LNCaP clone FGC (cell line): ENCODE measurements at regions not wholly inside any gene's neighbourhood (a gene's known extent, or its start where the extent isn't known, plus 50 kb on each side); places are given as distances from the start of the nearest gene placed in this dataset.
"Not testable (repeated sequence)": the region's sequence is repeated elsewhere in the genome, so short reads cannot be mapped to it uniquely, and the experiment has no call there.

ENCODE experiments used
- DNase-seq: peaks from one replicate; pipeline ENCODE4 v3.0.0-alpha.2; 2011; ENCODE audit warnings: low read depth
- H3K4me3 ChIP-seq: 2 replicates; pipeline ENCODE4 v1.5.1; 2011; ENCODE audit warnings: mild to moderate bottlenecking, low read depth, low read length, control low read depth
- CTCF ChIP-seq: IDR thresholded peaks from 2 replicates; pipeline ENCODE4 v1.5.1; 2012; ENCODE audit warnings: mild to moderate bottlenecking; ENCODE audit not compliant: control insufficient read depth, insufficient read depth; ENCODE audit errors: extremely low read depth

GRCh38 chr5:8831251-8831650, 714.6 kb downstream of the SEMA5A start:
- no peak for TF ChIP-seq CTCF
- H3K4me3 ChIP-seq = no peak overlapping the region
- DNase-seq = no peak

GRCh38 chr5:8831854-8832253, 714.0 kb downstream of the SEMA5A start:
- no peak for TF ChIP-seq CTCF
- DNase-seq = no peak
- no peak overlapping the region for H3K4me3 ChIP-seq

GRCh38 chr5:8839361-8840055, 706.4 kb downstream of the SEMA5A start:
- no peak for DNase-seq
- TF ChIP-seq CTCF = no peak
- H3K4me3 ChIP-seq = no peak overlapping the region

GRCh38 chr5:8840237-8840636, 705.6 kb downstream of the SEMA5A start:
- H3K4me3 ChIP-seq = no peak overlapping the region
- no peak for TF ChIP-seq CTCF
- DNase-seq = no peak

GRCh38 chr5:8840746-8841145, 705.1 kb downstream of the SEMA5A start:
- not testable (repeated sequence) for H3K4me3 ChIP-seq, DNase-seq

GRCh38 chr5:8842971-8843551, 702.8 kb downstream of the SEMA5A start:
- no peak overlapping the region for H3K4me3 ChIP-seq
- TF ChIP-seq CTCF = peak; percentile 61
- no peak for DNase-seq

GRCh38 chr5:8843771-8844170, 702.1 kb downstream of the SEMA5A start:
- no peak overlapping the region for H3K4me3 ChIP-seq
- no peak for DNase-seq
- TF ChIP-seq CTCF = no peak
